Bronchial epithelial cell (primary cell): ENCODE measurements at regions not wholly inside any gene's neighbourhood (a gene's known extent, or its start where the extent isn't known, plus 50 kb on each side); places are given as distances from the start of the nearest gene placed in this dataset.

ENCODE experiments used
- DNase-seq: peaks from one replicate; pipeline ENCODE4 v3.0.0-alpha.2; 2010; ENCODE audit warnings: low read depth
- FAIRE-seq: peaks from 2 replicates; lab custom pipeline; 2011; peaks lifted over from hg19 to GRCh38; lab: Jason Lieb, UNC
- H3K27me3 ChIP-seq: 2 replicates; pipeline ENCODE4 v1.5.1; 2011; ENCODE audit warnings: low read length; ENCODE audit not compliant: control insufficient read depth, insufficient read depth
- H3K36me3 ChIP-seq: 2 replicates; pipeline ENCODE4 v1.5.1; 2011; ENCODE audit warnings: low read length; ENCODE audit not compliant: control insufficient read depth, insufficient read depth
- H3K4me3 ChIP-seq: 2 replicates; pipeline ENCODE4 v1.5.1; 2011; ENCODE audit warnings: mild to moderate bottlenecking, low read depth, low read length, control low read depth
- CTCF ChIP-seq: IDR thresholded peaks from 2 replicates; pipeline ENCODE4 v1.5.1; 2011; ENCODE audit warnings: mild to moderate bottlenecking, moderate library complexity, low read length, control low read depth, inconsistent platforms; ENCODE audit not compliant: insufficient read depth, severe bottlenecking

DNA sequence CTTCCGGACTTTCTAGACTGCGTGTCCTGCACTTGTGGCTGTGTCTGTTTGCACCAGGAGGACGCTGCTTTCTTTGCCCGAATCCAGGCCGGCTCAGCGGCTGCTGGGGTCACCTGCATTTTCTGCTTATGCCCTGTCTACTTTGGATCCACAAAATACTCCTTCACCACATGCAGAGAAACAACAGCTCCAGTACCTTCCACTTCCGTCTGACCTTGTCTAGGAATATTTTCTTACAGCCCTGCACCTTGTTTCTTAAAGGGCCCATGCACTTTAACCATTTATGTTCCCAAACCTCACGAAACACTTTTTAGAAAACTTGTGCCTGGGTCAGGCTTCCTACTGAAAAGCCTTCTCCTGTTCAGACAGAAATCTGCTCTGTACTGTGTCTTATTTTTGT, 129.4 kb upstream of the NCK2 start:
- Histone ChIP-seq H3K4me3 (no peak overlapping the region), H3K27me3 (no peaks in the 10 kb centered on the region), H3K36me3 (no peaks in the 10 kb centered on the region)
- FAIRE-seq (no peak), DNase-seq (no peak)
- no peak for TF ChIP-seq CTCF

DNA sequence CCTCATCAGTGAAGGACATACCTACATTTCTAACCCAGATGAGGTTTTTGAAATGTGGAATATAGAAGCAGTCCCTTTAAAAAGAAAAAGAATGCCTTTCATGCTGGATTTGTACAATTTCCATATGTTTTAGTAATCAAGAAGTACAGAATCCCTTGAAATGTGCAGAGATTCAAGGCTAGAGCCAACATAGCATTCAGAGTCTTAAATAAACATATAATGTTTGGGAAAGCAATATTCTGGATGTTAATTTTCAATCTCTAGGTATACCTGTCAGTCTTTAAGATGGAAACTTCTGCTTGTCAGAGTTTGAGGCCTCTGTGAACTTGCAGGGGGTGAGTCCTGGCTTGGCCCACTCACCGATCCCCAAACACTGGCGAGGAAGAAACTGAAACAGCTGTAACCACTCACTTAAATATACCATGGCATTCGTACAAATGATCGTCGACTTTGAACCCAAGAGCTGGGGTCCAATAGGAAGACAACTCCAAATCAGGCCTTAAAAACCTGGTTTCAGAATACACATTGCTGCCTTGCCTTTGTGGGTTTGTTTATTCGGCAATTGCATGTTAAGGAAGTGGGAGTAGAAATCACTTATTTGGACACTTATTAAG, 132.8 kb upstream of the NCK2 start:
- FAIRE-seq, result no peak
- no peak overlapping the region for H3K4me3 ChIP-seq
- DNase-seq, result no peak

DNA sequence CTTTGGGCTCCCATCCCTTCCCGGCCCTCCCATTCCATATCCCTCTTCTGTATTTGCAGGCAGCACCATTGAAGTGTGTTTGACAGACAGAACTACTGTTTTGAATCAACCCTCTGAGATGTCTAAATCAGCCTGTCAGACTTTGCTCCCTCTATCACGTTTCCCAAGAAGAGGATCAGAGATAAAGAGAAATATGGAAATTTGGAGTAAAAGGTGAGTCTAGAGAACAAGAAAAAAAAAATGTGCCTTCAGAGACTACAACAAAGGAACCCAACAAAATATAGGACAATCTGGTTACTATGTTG, 133.4 kb upstream of the NCK2 start:
- Histone ChIP-seq H3K36me3 (no peaks in the 10 kb centered on the region), H3K27me3 (no peaks in the 10 kb centered on the region), H3K4me3 (no peak overlapping the region)
- no peak for TF ChIP-seq CTCF
- DNase-seq (no peak), FAIRE-seq (no peak)

More for the DNA sequence above, 132.8 kb upstream of the NCK2 start:
- Histone ChIP-seq H3K36me3 (no peaks in the 10 kb centered on the region), H3K27me3 (no peaks in the 10 kb centered on the region)
- no peak for TF ChIP-seq CTCF

- Histone ChIP-seq H3K4me3 (no peak overlapping the region), H3K27me3 (no peaks in the 10 kb centered on the region), H3K36me3 (no peaks in the 10 kb centered on the region)
- DNase-seq (peak; percentile 27), FAIRE-seq (no peak)
- no peak for TF ChIP-seq CTCF
These were observed 134.0 kb upstream of the NCK2 start for GRCh38 chr2:105610576-105611332.

- DNase-seq (no peak), FAIRE-seq (no peak)
- no peak for TF ChIP-seq CTCF
- Histone ChIP-seq H3K27me3 (no peaks in the 10 kb centered on the region), H3K36me3 (no peaks in the 10 kb centered on the region), H3K4me3 (no peak overlapping the region)
These were observed 134.8 kb upstream of the NCK2 start for GRCh38 chr2:105609746-105610402.
